Osteoblast (primary cell): ENCODE measurements at regions not wholly inside any gene's neighbourhood (a gene's known extent, or its start where the extent isn't known, plus 50 kb on each side); places are given as distances from the start of the nearest gene placed in this dataset.

Source experiments
- DNase-seq: peaks from one replicate; pipeline ENCODE4 v3.0.0; 2011; ENCODE audit warnings: low spot score, mixed read lengths; ENCODE audit not compliant: insufficient read length; ENCODE audit errors: missing footprints
- H2AFZ ChIP-seq: 2 replicates; pipeline ENCODE4 v1.6.0; 2011; ENCODE audit warnings: mild to moderate bottlenecking, low read length
- H3K27ac ChIP-seq: 2 replicates; pipeline ENCODE4 v1.5.1; 2011; ENCODE audit warnings: mild to moderate bottlenecking, low read depth, low read length, moderate library complexity
- H3K27me3 ChIP-seq: 2 replicates; pipeline ENCODE4 v1.6.0; 2012; ENCODE audit warnings: mild to moderate bottlenecking, control low read depth, inconsistent platforms, low read length, moderate library complexity; ENCODE audit not compliant: insufficient read depth
- H3K36me3 ChIP-seq: 2 replicates; pipeline ENCODE4 v1.5.1; 2011; ENCODE audit warnings: mild to moderate bottlenecking, low read length, control low read depth, moderate library complexity; ENCODE audit not compliant: insufficient read depth
- H3K4me1 ChIP-seq: 2 replicates; pipeline ENCODE4 v1.5.1; 2011; ENCODE audit warnings: mild to moderate bottlenecking, low read length, control low read depth, moderate library complexity; ENCODE audit not compliant: insufficient read depth
- H3K4me2 ChIP-seq: 2 replicates; pipeline ENCODE4 v1.6.0; 2011; ENCODE audit warnings: mild to moderate bottlenecking, low read length; ENCODE audit not compliant: insufficient read depth
- H3K4me3 ChIP-seq: fragments of 200-600 bp; sonication (generic); 3 replicates; pipeline ENCODE4 v1.5.1; 2012; ENCODE audit warnings: mild to moderate bottlenecking, low read length, inconsistent platforms; ENCODE audit not compliant: insufficient read depth
- H3K79me2 ChIP-seq: 2 replicates; pipeline ENCODE4 v1.6.0; 2012; ENCODE audit warnings: mild to moderate bottlenecking, low read length, control low read depth, inconsistent platforms; ENCODE audit not compliant: insufficient read depth
- H3K9me3 ChIP-seq: 2 replicates; pipeline ENCODE4 v1.5.1; 2011; ENCODE audit warnings: low read depth, low read length, control low read depth
- H4K20me1 ChIP-seq: 2 replicates; pipeline ENCODE4 v1.6.0; 2012; ENCODE audit warnings: mild to moderate bottlenecking, low read length, control low read depth; ENCODE audit not compliant: insufficient read depth
- TF ChIP-seq, protein P1 (sequence below): IDR thresholded peaks from 2 replicates; pipeline ENCODE4 v1.5.1; 2011; ENCODE audit warnings: mild to moderate bottlenecking, low read depth, low read length, moderate library complexity; ENCODE audit errors: extremely low read depth

DNA sequence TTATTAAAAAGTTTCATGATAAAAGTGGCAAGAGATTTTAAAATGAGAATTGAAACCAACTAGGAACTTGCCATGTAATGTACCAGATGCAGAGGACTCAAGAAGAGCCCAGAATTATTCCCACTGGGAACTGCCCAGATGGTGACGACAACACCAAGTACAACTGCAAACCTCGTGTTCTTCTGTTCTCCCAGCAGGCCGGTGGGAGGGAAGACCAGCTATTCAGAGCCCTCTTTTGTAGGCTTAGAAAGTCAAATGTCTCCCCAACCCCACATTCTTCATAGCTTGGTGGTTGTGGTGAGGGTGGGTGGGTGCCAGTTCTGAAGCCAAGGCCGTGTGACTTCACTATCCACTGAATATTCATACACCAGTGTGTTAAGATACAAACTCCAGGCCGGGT, 54.3 kb upstream of the ITGB1 start:
- no peak overlapping the region for H3K4me3 ChIP-seq
- no peaks in the 10 kb centered on the region for H3K27me3 ChIP-seq
- TF ChIP-seq, protein P1, sequence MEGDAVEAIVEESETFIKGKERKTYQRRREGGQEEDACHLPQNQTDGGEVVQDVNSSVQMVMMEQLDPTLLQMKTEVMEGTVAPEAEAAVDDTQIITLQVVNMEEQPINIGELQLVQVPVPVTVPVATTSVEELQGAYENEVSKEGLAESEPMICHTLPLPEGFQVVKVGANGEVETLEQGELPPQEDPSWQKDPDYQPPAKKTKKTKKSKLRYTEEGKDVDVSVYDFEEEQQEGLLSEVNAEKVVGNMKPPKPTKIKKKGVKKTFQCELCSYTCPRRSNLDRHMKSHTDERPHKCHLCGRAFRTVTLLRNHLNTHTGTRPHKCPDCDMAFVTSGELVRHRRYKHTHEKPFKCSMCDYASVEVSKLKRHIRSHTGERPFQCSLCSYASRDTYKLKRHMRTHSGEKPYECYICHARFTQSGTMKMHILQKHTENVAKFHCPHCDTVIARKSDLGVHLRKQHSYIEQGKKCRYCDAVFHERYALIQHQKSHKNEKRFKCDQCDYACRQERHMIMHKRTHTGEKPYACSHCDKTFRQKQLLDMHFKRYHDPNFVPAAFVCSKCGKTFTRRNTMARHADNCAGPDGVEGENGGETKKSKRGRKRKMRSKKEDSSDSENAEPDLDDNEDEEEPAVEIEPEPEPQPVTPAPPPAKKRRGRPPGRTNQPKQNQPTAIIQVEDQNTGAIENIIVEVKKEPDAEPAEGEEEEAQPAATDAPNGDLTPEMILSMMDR: no peak
- no peaks in the 10 kb centered on the region for H4K20me1 ChIP-seq
- no peaks in the 10 kb centered on the region for H3K9me3 ChIP-seq
- peaks cover 7% of the 10 kb centered on the region for H3K79me2 ChIP-seq
- no peak for DNase-seq
- H3K36me3 ChIP-seq: no peaks in the 10 kb centered on the region
- H2AFZ ChIP-seq: no peak overlapping the region
- peaks cover 39% of the 10 kb centered on the region for H3K4me1 ChIP-seq
- no peak overlapping the region for H3K27ac ChIP-seq
- H3K4me2 ChIP-seq: no peak overlapping the region

DNA sequence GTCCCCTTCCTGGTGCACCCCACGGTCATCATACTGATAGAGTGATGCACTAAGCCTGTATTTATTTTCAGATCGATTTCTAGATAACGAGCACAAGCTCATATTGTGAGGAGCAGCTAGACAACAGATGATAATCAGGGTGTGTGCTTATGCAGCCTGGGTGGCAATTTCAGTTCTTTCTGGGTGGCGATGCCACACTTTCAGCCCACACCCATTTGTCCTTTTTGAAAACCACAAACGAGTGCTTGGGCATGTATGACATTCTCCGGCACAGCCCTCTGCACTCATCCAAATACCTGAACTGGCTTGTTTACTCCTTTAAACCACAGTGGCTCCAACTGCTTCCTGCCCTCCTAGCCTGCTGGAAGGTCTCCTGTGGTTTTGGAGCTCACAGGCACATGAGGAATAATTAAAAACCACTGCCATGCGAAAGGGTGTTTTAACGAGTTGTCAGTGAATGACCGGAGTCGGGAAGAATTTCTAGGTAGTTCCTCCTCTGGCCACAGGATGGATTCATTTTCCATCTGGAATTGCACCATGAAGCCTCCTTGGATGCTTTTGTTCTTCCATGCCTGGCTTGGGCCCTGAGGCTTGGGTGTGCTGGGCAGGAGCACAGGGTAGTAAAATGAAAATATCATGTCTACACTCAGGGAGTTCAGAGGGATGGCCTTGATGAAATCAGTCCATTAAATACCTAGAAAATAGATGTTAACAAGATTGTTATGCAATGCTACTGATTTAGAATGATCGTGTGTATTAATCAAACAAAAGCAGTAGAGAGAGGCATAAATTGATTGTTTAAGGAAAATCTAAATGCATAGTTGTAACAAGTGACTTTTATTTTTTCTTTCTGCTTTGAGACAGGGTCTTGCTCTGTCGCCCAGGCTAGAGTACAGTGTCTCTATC, 52.4 kb upstream of the ITGB1 start:
- H4K20me1 ChIP-seq: no peaks in the 10 kb centered on the region
- no peaks in the 10 kb centered on the region for H3K9me3 ChIP-seq
- H3K36me3 ChIP-seq: no peaks in the 10 kb centered on the region
- H2AFZ ChIP-seq: peak overlapping the region; percentile 38
- H3K27ac ChIP-seq: peak overlapping the region; percentile 71
- TF ChIP-seq, protein P1: peak; percentile 67
- H3K79me2 ChIP-seq: peaks cover 9% of the 10 kb centered on the region
- peak overlapping the region; percentile 19 for H3K4me3 ChIP-seq
- peak overlapping the region; percentile 63 for H3K4me2 ChIP-seq
- H3K4me1 ChIP-seq: peaks cover 41% of the 10 kb centered on the region
- H3K27me3 ChIP-seq: no peaks in the 10 kb centered on the region
- DNase-seq: peak; percentile 74

DNA sequence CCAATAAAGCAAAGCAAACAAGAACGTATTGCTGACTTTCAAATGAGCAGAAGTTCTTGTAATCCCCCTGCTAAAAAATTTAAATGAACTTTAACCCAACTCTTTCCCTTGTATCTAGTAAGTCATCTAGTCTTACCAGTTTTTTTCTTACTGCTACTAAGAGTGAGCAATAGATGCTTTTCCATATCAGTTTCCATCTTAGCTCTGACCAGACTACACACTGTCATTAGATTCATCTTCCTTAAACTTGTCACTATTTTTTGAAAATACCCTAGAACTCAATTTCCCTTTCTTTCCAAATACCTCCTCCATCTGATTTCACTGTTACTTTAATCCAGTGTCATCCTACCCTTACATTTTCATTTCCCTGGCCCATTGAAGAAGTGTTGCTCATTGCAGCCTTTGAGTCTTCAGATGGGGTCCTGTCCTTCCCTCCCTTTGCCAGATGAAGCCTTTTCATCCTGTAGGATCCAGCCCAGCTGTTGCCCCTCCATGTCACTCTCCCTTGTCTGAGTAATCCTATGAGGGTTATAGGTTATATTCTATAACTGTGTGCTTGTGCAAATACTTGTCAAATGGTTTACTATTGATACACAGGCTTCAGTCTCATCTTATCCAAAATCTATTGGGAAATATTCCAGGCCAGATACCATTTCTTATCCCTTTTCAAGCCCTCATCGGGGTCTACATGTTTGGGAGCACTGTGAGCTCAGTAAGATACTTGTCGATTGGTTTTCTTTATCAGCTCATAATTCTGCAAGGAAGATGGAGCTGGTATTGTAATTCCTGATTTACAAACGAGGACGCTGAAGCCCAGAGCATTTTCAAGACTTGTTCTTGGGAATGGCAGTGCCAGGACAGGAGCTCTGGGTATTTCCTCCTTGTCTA, 51.5 kb upstream of the ITGB1 start:
- peak overlapping the region; percentile 71 for H3K27ac ChIP-seq
- H3K79me2 ChIP-seq: peaks cover 9% of the 10 kb centered on the region
- no peaks in the 10 kb centered on the region for H3K36me3 ChIP-seq
- H3K4me2 ChIP-seq: peak overlapping the region; percentile 80
- peaks cover 44% of the 10 kb centered on the region for H3K4me1 ChIP-seq
- DNase-seq: peak; percentile 76
- H3K27me3 ChIP-seq: no peaks in the 10 kb centered on the region
- H3K4me3 ChIP-seq: peak overlapping the region; percentile 49
- TF ChIP-seq, protein P1: no peak
- no peaks in the 10 kb centered on the region for H4K20me1 ChIP-seq
- H2AFZ ChIP-seq: peak overlapping the region; percentile 38
- H3K9me3 ChIP-seq: no peaks in the 10 kb centered on the region
